Right lobe of liver (tissue), 6 donors: ENCODE measurements at regions not wholly inside any gene's neighbourhood (a gene's known extent, or its start where the extent isn't known, plus 50 kb on each side); places are given as distances from the start of the nearest gene placed in this dataset.

Source experiments
- ATAC-seq, 4 donors: fragments of 200-7000 bp; cut with Tn5 transposase; one replicate each; pipeline ENCODE4 v1.9.1; 2020; ENCODE audit warnings: mild to moderate bottlenecking in 4 of 4, moderate library complexity in 4 of 4
- DNase-seq, 3 donors: peaks; one replicate each; pipeline ENCODE4 v3.0.0-alpha.2; 2020
- H3K27ac ChIP-seq, 3 donors: fragments of 200-600 bp; one replicate each; pipeline ENCODE4 v1.8.0; 2022
- H3K27me3 ChIP-seq, 2 donors: fragments of 200-600 bp; one replicate each; pipeline ENCODE4 v1.8.0; 2022
- H3K36me3 ChIP-seq, 4 donors: fragments of 200-600 bp; sonication (generic) in 1 of 4; one replicate each; pipeline versions ENCODE4 v1.5.1 to v1.8.0; 2017 to 2022; ENCODE audit warnings: control low read depth in 1 of 4
- H3K4me1 ChIP-seq, 4 donors: fragments of 200-600 bp; sonication (generic) in 1 of 4; one replicate each; pipeline versions ENCODE4 v1.5.1 to v1.8.0; 2017 to 2022; ENCODE audit warnings: control low read depth in 1 of 4
- H3K4me3 ChIP-seq, 3 donors: fragments of 200-600 bp; one replicate each; pipeline ENCODE4 v1.8.0; 2022
- H3K9me3 ChIP-seq, 4 donors: fragments of 200-600 bp; sonication (generic) in 1 of 4; one replicate each; pipeline versions ENCODE4 v1.5.1 to v1.8.0; 2017 to 2022; ENCODE audit warnings: control low read depth in 1 of 4
- CTCF ChIP-seq, 4 donors: fragments of 200-600 bp in 3 of 4; fragments of 450-650 bp in 1 of 4; IDR thresholded peaks; one replicate each; pipeline versions ENCODE4 v1.5.1 to v1.8.0; 2016 to 2022; ENCODE audit warnings: antibody characterized with exemption in 4 of 4, mild to moderate bottlenecking in 2 of 4
- POLR2A ChIP-seq: fragments of 450-650 bp; IDR thresholded peaks from one replicate; pipeline ENCODE4 v1.6.1; 2017; ENCODE audit warnings: antibody characterized with exemption, mild to moderate bottlenecking
- WGBS: methylation state at CpG from one replicate; pipeline ENCODE4 v1.1.6; 2018; ENCODE audit warnings: low coverage, low lambda C conversion rate; ENCODE audit not compliant: insufficient coverage; ENCODE audit errors: missing lambda C conversion rate; 5-methylcytosine and 5-hydroxymethylcytosine counted together
- intact Hi-C, 2 donors: fragments of 100-400 bp; cut with DNase I; formaldehyde crosslinking; loops; one replicate each; pipeline versions ENCODE4 v1.11.2 to v1.14.1; 2022
- donor health status: DM: no; HTN: yes; CAD: no.
- donor health status: DM: no; HTN: no; CAD: no.
- donor health status: DM: no; HTN: no; CAD: no.
- donor health status: DM: no; HTN: yes; CAD: no.
- donor health status: DM: no; HTN: yes; CAD: no.

GRCh38 chr5:52673495-52673894, 114.2 kb upstream of the ITGA1 start:
- 48% methylated on average over 3 of the region's 3 CpGs for WGBS
- Histone ChIP-seq H3K9me3 (no peaks in the 10 kb centered on the region), H3K27me3 (no peaks in the 10 kb centered on the region), H3K36me3 (no peaks in the 10 kb centered on the region), H3K4me1 (no peaks in the 10 kb centered on the region), H3K4me3 (no peak overlapping the region), H3K27ac (no peak overlapping the region)
- intact Hi-C loops = no loop called here
- ATAC-seq = no peak
- no peak for DNase-seq
- TF ChIP-seq CTCF (IDR thresholded peaks at IDR 0.05) = no peak
- TF ChIP-seq POLR2A = no peak

DNA sequence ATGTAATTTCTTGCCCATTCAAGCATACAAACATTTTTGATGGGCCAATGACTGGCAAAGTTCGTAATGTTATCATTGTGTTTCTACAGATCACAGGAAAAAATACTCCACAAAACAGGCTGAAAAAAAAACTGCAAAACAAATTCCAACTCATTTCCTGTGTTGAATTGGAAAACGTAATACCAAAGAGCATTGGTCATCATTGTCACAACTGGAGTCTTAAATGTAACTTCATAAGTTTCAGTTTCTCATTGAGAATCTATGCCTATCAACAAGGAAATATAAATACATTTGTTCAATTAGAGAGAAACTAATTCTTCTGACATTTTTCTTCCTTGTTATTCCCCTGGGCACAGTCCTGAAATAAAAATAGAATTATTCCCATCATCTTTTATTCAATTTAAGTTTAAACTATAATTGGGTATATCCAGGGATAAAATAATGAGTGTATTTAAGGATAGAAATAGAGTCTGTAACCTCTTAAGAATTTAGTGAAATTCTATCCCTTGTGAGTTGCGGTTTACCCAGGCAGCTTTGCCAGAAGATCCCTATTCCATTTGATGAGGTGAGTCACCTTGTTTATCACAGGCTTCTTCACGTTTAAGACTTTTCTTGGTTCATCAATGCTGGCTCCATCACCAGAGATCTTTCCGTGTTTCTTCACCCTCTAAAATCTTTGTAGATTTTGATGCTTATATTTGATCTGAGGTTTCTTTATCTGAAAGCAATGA, 112.7 kb upstream of the ITGA1 start:
- Histone ChIP-seq H3K4me3 (no peak overlapping the region), H3K36me3 (no peaks in the 10 kb centered on the region), H3K9me3 (no peaks in the 10 kb centered on the region), H3K27ac (no peak overlapping the region), H3K4me1 (no peaks in the 10 kb centered on the region), H3K27me3 (no peaks in the 10 kb centered on the region)
- 63% methylated on average over 5 of the region's 5 CpGs for WGBS
- no peak for DNase-seq
- peak in 1 of 4 donors; percentile 28 for ATAC-seq
- intact Hi-C loops = no loop called here
- no peak for TF ChIP-seq POLR2A
- no peak for TF ChIP-seq CTCF (IDR thresholded peaks at IDR 0.05)

DNA sequence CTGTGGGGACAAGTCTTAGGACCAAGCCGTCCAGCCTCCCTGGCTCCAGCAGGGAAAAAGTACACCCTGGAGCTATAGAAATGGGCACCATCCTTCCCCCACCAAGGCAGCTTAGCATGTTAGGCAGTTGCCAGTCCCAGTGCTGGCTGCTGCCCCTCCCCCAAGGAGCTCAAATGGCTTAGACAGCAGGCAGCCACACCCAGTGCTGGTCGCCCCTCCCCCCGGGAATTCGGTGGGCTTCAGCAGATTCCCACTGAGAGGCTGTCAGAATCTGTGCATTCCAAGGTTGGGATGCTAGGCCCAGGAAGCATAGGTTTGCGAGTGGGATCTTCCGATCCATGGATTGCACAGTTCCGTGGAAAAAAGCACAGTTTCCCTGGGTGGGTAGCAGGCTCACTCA, 105.2 kb upstream of the ITGA1 start:
- no peaks in the 10 kb centered on the region for H3K27me3 ChIP-seq
- H3K4me3 ChIP-seq = no peak overlapping the region
- TF ChIP-seq CTCF (IDR thresholded peaks at IDR 0.05) (no peak), POLR2A (no peak)
- H3K27ac ChIP-seq = no peak overlapping the region
- no peak for DNase-seq
- no peaks in the 10 kb centered on the region for H3K4me1 ChIP-seq
- no peaks in the 10 kb centered on the region for H3K9me3 ChIP-seq
- intact Hi-C loops = no loop called here
- H3K36me3 ChIP-seq = no peaks in the 10 kb centered on the region
- no CpG with 5 or more reads among the region's 7 CpGs for WGBS
- no peak for ATAC-seq

DNA sequence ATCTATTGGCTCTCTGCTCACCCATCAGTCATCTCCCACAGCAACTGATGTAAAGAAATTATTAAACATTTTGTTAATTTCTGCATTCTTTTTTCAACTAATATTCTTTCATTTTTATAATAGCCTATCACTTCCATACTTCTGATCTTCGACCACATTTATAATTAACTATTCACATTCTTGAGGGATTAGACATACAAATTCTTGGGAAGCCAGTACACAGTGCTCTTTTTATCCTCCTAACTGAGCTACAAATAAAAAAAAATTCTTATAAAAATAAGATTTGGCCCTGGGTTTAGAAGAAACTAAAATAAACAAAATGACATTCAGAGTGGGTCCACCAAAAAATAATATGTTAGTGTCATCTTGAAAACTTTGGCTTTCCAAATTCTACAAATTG, 103.7 kb upstream of the ITGA1 start:
- H3K4me1 ChIP-seq = no peaks in the 10 kb centered on the region
- DNase-seq (no peak), ATAC-seq (no peak)
- H3K27ac ChIP-seq = no peak overlapping the region
- TF ChIP-seq CTCF (IDR thresholded peaks at IDR 0.05) (no peak), POLR2A (no peak)
- WGBS = 29% methylated on average over 1 of the region's 1 CpG
- no peaks in the 10 kb centered on the region for H3K9me3 ChIP-seq
- no peaks in the 10 kb centered on the region for H3K27me3 ChIP-seq
- intact Hi-C loops = no loop called here
- no peaks in the 10 kb centered on the region for H3K36me3 ChIP-seq
- no peak overlapping the region for H3K4me3 ChIP-seq
